HG03135 (cell line): ENCODE measurements at regions not wholly inside any gene's neighbourhood (a gene's known extent, or its start where the extent isn't known, plus 50 kb on each side); places are given as distances from the start of the nearest gene placed in this dataset.
"Not testable (repeated sequence)": the region's sequence is repeated elsewhere in the genome, so short reads cannot be mapped to it uniquely, and the experiment has no call there.

Experiments
- ATAC-seq: cut with Tn5 transposase; IDR thresholded peaks from one replicate; pipeline ENCODE4 v1.9.1; 2021; ENCODE audit warnings: mild to moderate bottlenecking, moderate library complexity; ENCODE audit not compliant: unreplicated experiment

- no peak for ATAC-seq
These were observed 310.7 kb upstream of the CNTN5 start for GRCh38 chr11:98710026-98710425.

- no peak for ATAC-seq
These were observed 309.8 kb upstream of the CNTN5 start for GRCh38 chr11:98710986-98711385.

GRCh38 chr11:98720951-98721350 lies 299.8 kb upstream of the CNTN5 start:
- no peak for ATAC-seq

- no peak for ATAC-seq
These were observed 295.3 kb upstream of the CNTN5 start for GRCh38 chr11:98725471-98725870.

GRCh38 chr11:98728421-98728820 lies 292.3 kb upstream of the CNTN5 start:
- no peak for ATAC-seq

GRCh38 chr11:98729118-98729517 lies 291.6 kb upstream of the CNTN5 start:
- ATAC-seq = no peak

- no peak for ATAC-seq
These were observed 287.8 kb upstream of the CNTN5 start for GRCh38 chr11:98732947-98733346.

GRCh38 chr11:98733378-98733777 lies 287.4 kb upstream of the CNTN5 start:
- ATAC-seq = not testable (repeated sequence)

GRCh38 chr11:98734686-98735085 lies 286.1 kb upstream of the CNTN5 start:
- no peak for ATAC-seq

GRCh38 chr11:98736833-98737232 lies 283.9 kb upstream of the CNTN5 start:
- no peak for ATAC-seq

GRCh38 chr11:98740321-98740720 lies 280.4 kb upstream of the CNTN5 start:
- no peak for ATAC-seq

GRCh38 chr11:98763446-98763845 lies 257.3 kb upstream of the CNTN5 start:
- ATAC-seq = not testable (repeated sequence)

GRCh38 chr11:98766903-98767302 lies 253.8 kb upstream of the CNTN5 start:
- ATAC-seq = no peak

GRCh38 chr11:98770046-98770445 lies 250.7 kb upstream of the CNTN5 start:
- not testable (repeated sequence) for ATAC-seq

- ATAC-seq = no peak
These were observed 249.0 kb upstream of the CNTN5 start for GRCh38 chr11:98771791-98772190.

GRCh38 chr11:98772893-98773292 lies 247.9 kb upstream of the CNTN5 start:
- ATAC-seq = no peak

- no peak for ATAC-seq
These were observed 227.5 kb upstream of the CNTN5 start for GRCh38 chr11:98793276-98793675.

GRCh38 chr11:98798333-98798732 lies 222.4 kb upstream of the CNTN5 start:
- ATAC-seq = no peak

GRCh38 chr11:98800696-98801095 lies 220.1 kb upstream of the CNTN5 start:
- ATAC-seq = no peak

- no peak for ATAC-seq
These were observed 191.6 kb upstream of the CNTN5 start for GRCh38 chr11:98828986-98829708.

- ATAC-seq = no peak
These were observed 190.8 kb upstream of the CNTN5 start for GRCh38 chr11:98829971-98830370.

- ATAC-seq = no peak
These were observed 186.0 kb upstream of the CNTN5 start for GRCh38 chr11:98834776-98835175.

GRCh38 chr11:98835335-98835734 lies 185.4 kb upstream of the CNTN5 start:
- ATAC-seq = no peak
